A673 (cell line): ENCODE measurements at regions not wholly inside any gene's neighbourhood (a gene's known extent, or its start where the extent isn't known, plus 50 kb on each side); places are given as distances from the start of the nearest gene placed in this dataset.
A peak's percentile ranks its signal among the peaks of the same experiment; 100 is the strongest.

Experiments
- BruUV-seq: library from RNA; stranded (reverse); fragments of 400-500 nt; replicated peaks from 2 replicates; lab custom pipeline; 2021; lab: Mats Ljungman, UMichigan
- CTCF ChIA-PET: fragments of 300-600 bp; sonication (Branson Sonifier 250); formaldehyde crosslinking; loops from one replicate; lab custom pipeline; 2022; ENCODE audit warnings: antibody characterized with exemption; lab: Charles Lee
- POLR2A ChIA-PET: fragments of 300-600 bp; sonication (Branson Sonifier 250); formaldehyde crosslinking; loops from one replicate; lab custom pipeline; 2022; ENCODE audit warnings: antibody characterized with exemption; ENCODE audit not compliant: low non-redundant PET; lab: Charles Lee
- DNase-seq: peaks from one replicate; pipeline ENCODE4 v3.0.0-alpha.2; 2015; ENCODE audit warnings: low spot score
- H3K27ac ChIP-seq: fragments of 200-600 bp; sonication (generic); 2 replicates; pipeline ENCODE4 v1.5.1; 2016; ENCODE audit warnings: mixed run types, low read depth, mild to moderate bottlenecking, mixed read lengths, antibody characterized with exemption, low read length; ENCODE audit not compliant: poor library complexity, severe bottlenecking
- H3K27me3 ChIP-seq: fragments of 200-600 bp; sonication (generic); replicated peaks from 2 replicates; pipeline ENCODE4 v1.6.1; 2017; ENCODE audit warnings: mixed run types, low read depth, mild to moderate bottlenecking, mixed read lengths, antibody characterized with exemption, low read length; ENCODE audit not compliant: insufficient read depth, poor library complexity
- H3K36me3 ChIP-seq: fragments of 200-600 bp; sonication (generic); 2 replicates; pipeline ENCODE4 v1.6.1; 2016; ENCODE audit warnings: mixed run types, mild to moderate bottlenecking, mixed read lengths, antibody characterized with exemption, low read length; ENCODE audit not compliant: insufficient read depth, poor library complexity, severe bottlenecking
- H3K4me1 ChIP-seq: fragments of 200-600 bp; sonication (generic); 2 replicates; pipeline ENCODE4 v1.6.1; 2017; ENCODE audit warnings: mixed run types, mild to moderate bottlenecking, mixed read lengths, antibody characterized with exemption, low read length; ENCODE audit not compliant: insufficient read depth, poor library complexity, severe bottlenecking
- H3K4me3 ChIP-seq: fragments of 200-600 bp; sonication (generic); 2 replicates; pipeline ENCODE4 v1.5.1; 2016; ENCODE audit warnings: low read depth, mixed run types, mild to moderate bottlenecking, mixed read lengths, low read length; ENCODE audit not compliant: poor library complexity, severe bottlenecking
- H3K9me3 ChIP-seq: fragments of 200-600 bp; sonication (generic); 2 replicates; pipeline ENCODE4 v1.6.1; 2016; ENCODE audit warnings: mixed run types, low read depth, mild to moderate bottlenecking, mixed read lengths, antibody characterized with exemption, low read length; ENCODE audit not compliant: poor library complexity, severe bottlenecking
- EZH2 ChIP-seq: fragments of 200-600 bp; sonication (generic); IDR thresholded peaks from 2 replicates; pipeline ENCODE4 v1.6.1; 2017; ENCODE audit warnings: borderline replicate concordance, low read depth, mild to moderate bottlenecking, mixed read lengths, antibody characterized with exemption, low read length; ENCODE audit not compliant: poor library complexity, severe bottlenecking
- intact Hi-C: fragments of 100-400 bp; cut with micrococcal nuclease; formaldehyde crosslinking; loops from one replicate; pipeline ENCODE4 v1.10.0; 2022; ENCODE audit not compliant: unreplicated experiment
- TF ChIP-seq, protein P1 (sequence below): fragments of 300-800, 200-600 bp; sonication (generic); conservative IDR thresholded peaks from 2 replicates; pipeline ENCODE4 v1.5.1; 2017; ENCODE audit warnings: low read depth, mild to moderate bottlenecking, antibody characterized with exemption, low read length, moderate library complexity, mixed read lengths

DNA sequence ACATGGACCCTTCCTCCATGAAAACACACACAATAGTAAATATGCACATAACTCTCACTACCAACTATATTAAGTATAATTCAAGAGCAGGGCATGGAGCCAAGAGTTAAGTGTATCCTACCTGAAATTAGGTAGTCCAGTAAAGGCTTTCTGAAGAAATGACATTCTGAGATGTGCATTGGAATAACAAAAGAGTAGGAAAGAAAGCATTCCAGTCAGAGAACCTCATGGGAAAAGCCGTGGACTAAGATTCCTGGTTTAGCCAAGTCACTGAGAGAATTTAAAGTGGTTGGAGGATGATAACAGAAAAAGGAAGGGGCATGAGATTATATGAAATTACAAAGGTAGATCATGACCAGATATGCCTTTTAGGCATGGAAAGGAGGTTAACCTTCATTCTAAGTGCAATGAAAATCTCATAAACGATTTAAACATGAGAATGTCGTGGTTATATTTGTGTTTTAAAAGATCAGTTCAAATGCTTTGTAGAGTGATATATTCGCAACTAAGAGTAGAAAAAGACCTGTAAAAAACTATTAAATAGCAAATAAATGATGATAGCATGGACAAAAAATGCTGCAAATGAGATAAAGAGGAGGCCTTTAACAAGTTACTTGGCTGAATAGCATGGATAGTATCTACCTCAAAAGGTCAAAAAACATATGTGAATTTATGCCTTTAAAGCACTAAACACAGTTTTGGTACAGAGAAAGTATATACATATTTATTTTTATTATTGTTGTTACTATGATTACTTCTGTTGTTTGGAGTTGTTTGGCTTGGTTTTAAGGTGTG, 767.4 kb upstream of the GHITM start:
- TF ChIP-seq EZH2 = no peak
- TF ChIP-seq, protein P1, sequence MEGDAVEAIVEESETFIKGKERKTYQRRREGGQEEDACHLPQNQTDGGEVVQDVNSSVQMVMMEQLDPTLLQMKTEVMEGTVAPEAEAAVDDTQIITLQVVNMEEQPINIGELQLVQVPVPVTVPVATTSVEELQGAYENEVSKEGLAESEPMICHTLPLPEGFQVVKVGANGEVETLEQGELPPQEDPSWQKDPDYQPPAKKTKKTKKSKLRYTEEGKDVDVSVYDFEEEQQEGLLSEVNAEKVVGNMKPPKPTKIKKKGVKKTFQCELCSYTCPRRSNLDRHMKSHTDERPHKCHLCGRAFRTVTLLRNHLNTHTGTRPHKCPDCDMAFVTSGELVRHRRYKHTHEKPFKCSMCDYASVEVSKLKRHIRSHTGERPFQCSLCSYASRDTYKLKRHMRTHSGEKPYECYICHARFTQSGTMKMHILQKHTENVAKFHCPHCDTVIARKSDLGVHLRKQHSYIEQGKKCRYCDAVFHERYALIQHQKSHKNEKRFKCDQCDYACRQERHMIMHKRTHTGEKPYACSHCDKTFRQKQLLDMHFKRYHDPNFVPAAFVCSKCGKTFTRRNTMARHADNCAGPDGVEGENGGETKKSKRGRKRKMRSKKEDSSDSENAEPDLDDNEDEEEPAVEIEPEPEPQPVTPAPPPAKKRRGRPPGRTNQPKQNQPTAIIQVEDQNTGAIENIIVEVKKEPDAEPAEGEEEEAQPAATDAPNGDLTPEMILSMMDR = no peak
- Histone ChIP-seq H3K27me3 (no peaks in the 10 kb centered on the region), H3K4me1 (no peaks in the 10 kb centered on the region), H3K36me3 (no peaks in the 10 kb centered on the region), H3K4me3 (no peak overlapping the region), H3K9me3 (peaks cover 18% of the 10 kb centered on the region), H3K27ac (no peak overlapping the region)
- DNase-seq = no peak
- intact Hi-C loops = no loop called here
- CTCF ChIA-PET = no interaction called here
- no TSS peak for BruUV-seq
- POLR2A ChIA-PET = no interaction called here

- Histone ChIP-seq H3K27ac (no peak overlapping the region), H3K27me3 (no peaks in the 10 kb centered on the region), H3K4me1 (no peaks in the 10 kb centered on the region), H3K9me3 (peaks cover 11% of the 10 kb centered on the region), H3K4me3 (no peak overlapping the region), H3K36me3 (no peaks in the 10 kb centered on the region)
- no TSS peak for BruUV-seq
- TF ChIP-seq EZH2 = no peak
- CTCF ChIA-PET = no interaction called here
- intact Hi-C loops = no loop called here
- POLR2A ChIA-PET = no interaction called here
- no peak for DNase-seq
These were observed 766.7 kb upstream of the GHITM start for GRCh38 chr10:83372646-83373045.

DNA sequence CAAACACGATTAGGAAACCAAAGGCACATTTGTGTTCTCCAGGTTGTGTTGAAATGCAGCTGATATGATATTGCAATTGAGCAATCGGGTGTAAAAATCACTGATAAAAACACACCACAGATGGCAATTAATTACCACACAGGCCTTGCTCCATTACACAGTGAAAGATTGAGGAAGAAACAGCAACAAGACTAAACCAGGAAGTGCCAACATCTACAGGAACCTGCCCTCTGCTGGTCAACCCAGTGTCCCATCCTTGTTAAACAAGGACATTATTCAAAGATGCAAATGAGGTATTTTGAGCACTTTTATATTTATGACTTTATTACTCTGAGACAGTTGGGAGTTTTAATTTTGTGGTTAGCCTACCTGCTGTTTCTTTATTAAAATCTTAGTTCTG, 765.6 kb upstream of the GHITM start:
- Histone ChIP-seq H3K27ac (no peak overlapping the region), H3K9me3 (peaks cover 11% of the 10 kb centered on the region), H3K4me3 (no peak overlapping the region), H3K4me1 (no peaks in the 10 kb centered on the region), H3K36me3 (no peaks in the 10 kb centered on the region), H3K27me3 (no peaks in the 10 kb centered on the region)
- CTCF ChIA-PET = no interaction called here
- intact Hi-C loops = no loop called here
- POLR2A ChIA-PET = no interaction called here
- TF ChIP-seq, protein P1 = peak; percentile 42
- TF ChIP-seq EZH2 = no peak
- peak; percentile 15 for DNase-seq
- BruUV-seq = no TSS peak

DNA sequence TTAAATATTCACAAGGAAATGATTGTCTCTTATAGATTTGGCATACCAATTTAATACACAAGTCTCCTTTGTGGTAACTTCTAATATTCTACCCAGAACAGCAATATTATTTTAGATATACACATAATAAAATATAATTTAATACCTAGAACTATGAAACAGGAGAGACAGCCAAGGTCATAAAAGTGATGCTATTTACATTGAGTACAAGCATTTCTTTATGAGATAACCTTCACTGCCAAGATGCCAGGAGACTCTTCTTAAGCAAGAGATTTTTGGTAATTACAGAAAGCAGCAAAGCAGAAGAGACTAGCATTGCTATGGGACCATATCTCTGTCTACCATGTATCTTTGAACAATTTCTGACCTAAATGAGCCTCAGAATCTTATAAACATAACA, 764.6 kb upstream of the GHITM start:
- Histone ChIP-seq H3K27ac (no peak overlapping the region), H3K27me3 (no peaks in the 10 kb centered on the region), H3K4me1 (no peaks in the 10 kb centered on the region), H3K4me3 (no peak overlapping the region), H3K9me3 (peaks cover 16% of the 10 kb centered on the region), H3K36me3 (no peaks in the 10 kb centered on the region)
- DNase-seq = no peak
- BruUV-seq = no TSS peak
- TF ChIP-seq, protein P1 = no peak
- no peak for TF ChIP-seq EZH2
- ChIA-PET CTCF (no interaction called here), POLR2A (no interaction called here)
- intact Hi-C loops = no loop called here
